Astrocyte (in vitro differentiated cells and primary cell): ENCODE measurements at regions not wholly inside any gene's neighbourhood (a gene's known extent, or its start where the extent isn't known, plus 50 kb on each side); places are given as distances from the start of the nearest gene placed in this dataset.

Experiments
- CTCF ChIP-seq: IDR thresholded peaks from 2 replicates; pipeline ENCODE4 v1.5.1; 2011; ENCODE audit warnings: low read depth, mild to moderate bottlenecking, inconsistent platforms, low read length, moderate library complexity; ENCODE audit not compliant: insufficient read depth
- EZH2 ChIP-seq: IDR thresholded peaks from 2 replicates; pipeline ENCODE4 v1.6.1; 2012; ENCODE audit warnings: mild to moderate bottlenecking, low read length, inconsistent platforms; ENCODE audit not compliant: insufficient read depth

- TF ChIP-seq CTCF (no peak), EZH2 (no peak)
Observed at GRCh38 chr3:191135175-191135574, 63.9 kb upstream of the OSTN start.
